ENCODE measurements at regions not wholly inside any gene's neighbourhood (a gene's known extent, or its start where the extent isn't known, plus 50 kb on each side); places are given as distances from the start of the nearest gene placed in this dataset.

DNA sequence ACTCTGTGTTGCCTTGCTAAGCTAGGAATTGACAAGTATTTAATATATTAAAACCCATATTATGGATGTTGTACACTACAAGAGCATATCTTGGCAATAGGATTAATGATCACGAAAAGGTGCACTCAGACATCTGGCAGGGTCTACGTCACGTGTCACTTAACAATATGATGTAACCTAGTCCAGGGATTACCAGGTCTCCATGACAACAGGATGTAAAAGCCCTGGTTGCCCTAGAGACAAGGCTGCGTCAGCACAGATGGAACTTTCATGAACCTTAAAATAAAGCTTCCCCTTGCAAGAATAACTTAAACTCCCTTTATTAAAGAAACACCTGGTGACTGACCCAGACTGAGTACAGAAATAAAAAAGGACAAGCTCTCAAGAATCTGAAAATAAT lies 717.8 kb downstream of the CDH18 start:
- Mint-ChIP-seq H3K4me1 (peaks cover 0 to 4% of the 10 kb centered on the region in 2 experiments; a peak in 2 of 4 replicates), H3K27me3 (ENCODE audit: low read depth) (no peaks in the 10 kb centered on the region), H3K9me3 (peaks cover 0 to 4% of the 10 kb centered on the region in 2 experiments; a peak in 2 of 5 replicates), H3K27ac (no peak overlapping the region), H3K36me3 (ENCODE audit: insufficient read depth in 1 of 3, low read depth in 3 of 3) (peaks cover under 1 to 3% (median under 1%) of the 10 kb centered on the region in 3 experiments; a peak in 4 of 7 replicates), H3K4me3 (no peak overlapping the region)
- Histone ChIP-seq H2BK120ac (ENCODE audit: low read depth, low read length, poor library complexity, severe bottlenecking) (no peak overlapping the region), H3K23me2 (ENCODE audit: insufficient read length, low read depth, low read length, poor library complexity, severe bottlenecking) (no peaks in the 10 kb centered on the region), H2BK20ac (ENCODE audit: low read depth, low read length, poor library complexity, severe bottlenecking) (no peak overlapping the region), H3K4me1 (ENCODE audit: insufficient read depth, low read length) (no peaks in the 10 kb centered on the region), H3K18ac (ENCODE audit: insufficient read length, low read depth, low read length) (no peak overlapping the region), H3K4me2 (ENCODE audit: insufficient read depth, insufficient read length, low read length) (no peak overlapping the region), H3T11ph (ENCODE audit: low read length) (no peak overlapping the region), H3K4ac (ENCODE audit: low read depth, low read length) (no peak overlapping the region), H2AK5ac (ENCODE audit: insufficient read length, low read length) (no peak overlapping the region), H2BK15ac (ENCODE audit: low read depth, low read length) (no peak overlapping the region), H3K9ac (ENCODE audit: extremely low read depth, insufficient read length, low read length) (no peak overlapping the region), H3K79me1 (ENCODE audit: insufficient read depth, low read depth, low read length, poor library complexity, severe bottlenecking) (no peaks in the 10 kb centered on the region), H4K20me1 (ENCODE audit: control insufficient read depth, insufficient read depth, insufficient read length) (no peaks in the 10 kb centered on the region), H2AFZ (ENCODE audit: low read length) (no peak overlapping the region), H4K91ac (ENCODE audit: insufficient read length, low read depth, low read length) (no peak overlapping the region), H2BK12ac (ENCODE audit: insufficient read length, low read depth, low read length) (no peak overlapping the region), H2BK5ac (ENCODE audit: insufficient read length, low read length) (no peak overlapping the region), H4K5ac (ENCODE audit: insufficient read length, low read depth, low read length) (no peak overlapping the region), H3K27ac (ENCODE audit: insufficient read length, low read depth, low read length) (no peak overlapping the region), H3K27me3 (ENCODE audit: insufficient read depth, low read length) (no peaks in the 10 kb centered on the region), H3K23ac (ENCODE audit: insufficient read length, low read depth, low read length) (no peak overlapping the region), H4K8ac (replicated peaks; ENCODE audit: insufficient read length, low read depth, low read length) (no peak overlapping the region), H3K9me3 (ENCODE audit: control insufficient read depth, low read depth, low read length) (no peaks in the 10 kb centered on the region), H3K14ac (ENCODE audit: insufficient read depth, low read length) (no peak overlapping the region), H3K56ac (ENCODE audit: insufficient read length, low read depth, low read length) (no peak overlapping the region), H3K79me2 (ENCODE audit: insufficient read depth, low read length) (no peaks in the 10 kb centered on the region)
- WGBS (ENCODE audit: extremely low coverage, insufficient read length, low lambda C conversion rate): no CpG with 5 or more reads among the region's 4 CpGs
- no peak for DNase-seq
- TF ChIP-seq CTCF (conservative IDR thresholded peaks at IDR 0.05): no peak

Data from H9 (cell line).